CD14-positive monocyte (primary cell): ENCODE measurements at regions not wholly inside any gene's neighbourhood (a gene's known extent, or its start where the extent isn't known, plus 50 kb on each side); places are given as distances from the start of the nearest gene placed in this dataset.

Source experiments
- DNase-seq, 3 donors: peaks; one replicate each; pipeline ENCODE4 v3.0.0-alpha.2; 2011 to 2022
- H2AFZ ChIP-seq: 2 replicates; pipeline ENCODE4 v1.6.0; 2012; ENCODE audit warnings: mild to moderate bottlenecking, low read depth, low read length, inconsistent platforms; ENCODE audit not compliant: insufficient read depth, poor library complexity, severe bottlenecking
- H3K27ac ChIP-seq, 2 donors: 1 replicate in 1 of 2; 2 replicates in 1 of 2; pipeline ENCODE4 v1.5.1; 2012 to 2013; ENCODE audit warnings: low read length in 2 of 2, control low read depth in 1 of 2, inconsistent platforms in 1 of 2, low read depth in 1 of 2, mild to moderate bottlenecking in 1 of 2
- H3K27me3 ChIP-seq, 2 donors: one replicate each; pipeline versions ENCODE4 v1.6.0 to v1.6.1; 2011 to 2013; ENCODE audit warnings: low read length in 2 of 2; ENCODE audit not compliant: control insufficient read depth in 2 of 2, insufficient read depth in 2 of 2
- H3K36me3 ChIP-seq, 2 donors: replicated peaks in 1 of 2; 1 replicate in 1 of 2; 2 replicates in 1 of 2; pipeline versions ENCODE4 v1.5.1 to v1.6.1; 2012 to 2013; ENCODE audit warnings: low read length in 2 of 2, control low read depth in 1 of 2, inconsistent platforms in 1 of 2, mild to moderate bottlenecking in 1 of 2; ENCODE audit not compliant: insufficient read depth in 2 of 2, control insufficient read depth in 1 of 2
- H3K4me1 ChIP-seq, 2 donors: 1 replicate in 1 of 2; 2 replicates in 1 of 2; pipeline versions ENCODE4 v1.5.1 to v1.6.1; 2012 to 2013; ENCODE audit warnings: low read length in 2 of 2, control low read depth in 1 of 2, inconsistent platforms in 1 of 2, mild to moderate bottlenecking in 1 of 2, moderate library complexity in 1 of 2; ENCODE audit not compliant: insufficient read depth in 2 of 2, control insufficient read depth in 1 of 2
- H3K4me2 ChIP-seq: replicated peaks from 2 replicates; pipeline ENCODE3; 2012; ENCODE audit warnings: low read length, moderate library complexity, mild to moderate bottlenecking; ENCODE audit not compliant: poor library complexity, severe bottlenecking; ENCODE audit errors: extremely low read depth
- H3K4me3 ChIP-seq, 3 experiments: fragments of 200-600 bp in 1 of 3; sonication (generic) in 1 of 3; replicated peaks in 1 of 3; 1 replicate in 2 of 3; 2 replicates in 1 of 3; pipeline ENCODE4 v1.5.1; 2011 to 2013; ENCODE audit warnings: low read length in 3 of 3, mild to moderate bottlenecking in 3 of 3, control low read depth in 2 of 3, low read depth in 2 of 3, inconsistent platforms in 1 of 3, moderate library complexity in 1 of 3
- H3K79me2 ChIP-seq: 2 replicates; pipeline ENCODE4 v1.6.0; 2012; ENCODE audit warnings: mild to moderate bottlenecking, control low read depth, inconsistent platforms, low read length, moderate library complexity; ENCODE audit not compliant: insufficient read depth
- H3K9ac ChIP-seq: 2 replicates; pipeline ENCODE4 v1.6.0; 2017; ENCODE audit warnings: low read length, mild to moderate bottlenecking; ENCODE audit not compliant: insufficient read depth, poor library complexity, severe bottlenecking
- H3K9me3 ChIP-seq, 2 donors: replicated peaks in 1 of 2; 1 replicate in 1 of 2; 2 replicates in 1 of 2; pipeline versions ENCODE4 v1.5.1 to v1.6.1; 2012 to 2013; ENCODE audit warnings: low read length in 2 of 2, control low read depth in 1 of 2; ENCODE audit not compliant: control insufficient read depth in 1 of 2, insufficient read depth in 1 of 2
- H4K20me1 ChIP-seq: 2 replicates; pipeline ENCODE4 v1.6.0; 2012; ENCODE audit warnings: mild to moderate bottlenecking, low read length, control low read depth, moderate library complexity; ENCODE audit not compliant: insufficient read depth
- H3K27ac Mint-ChIP-seq, 7 donors: one replicate each; pipeline ENCODE4 v1.8.0; 2020; ENCODE audit warnings: mild to moderate bottlenecking in 7 of 7, mixed read lengths in 7 of 7, moderate library complexity in 6 of 7, inconsistent platforms in 2 of 7
- H3K27me3 Mint-ChIP-seq, 3 donors: one replicate each; pipeline ENCODE4 v1.8.0; 2021 to 2022; ENCODE audit warnings: low read depth in 3 of 3, mild to moderate bottlenecking in 3 of 3, mixed read lengths in 3 of 3, moderate library complexity in 3 of 3, inconsistent platforms in 1 of 3
- H3K36me3 Mint-ChIP-seq, 2 donors: one replicate each; pipeline ENCODE4 v1.8.0; 2020; ENCODE audit warnings: mixed read lengths in 2 of 2, inconsistent platforms in 1 of 2, mild to moderate bottlenecking in 1 of 2
- H3K4me1 Mint-ChIP-seq: one replicate; pipeline ENCODE4 v1.8.0; 2020; ENCODE audit warnings: mild to moderate bottlenecking, mixed read lengths
- H3K4me3 Mint-ChIP-seq, 2 donors: one replicate each; pipeline ENCODE4 v1.8.0; 2020; ENCODE audit warnings: mild to moderate bottlenecking in 2 of 2, mixed read lengths in 2 of 2, moderate library complexity in 1 of 2
- H3K9me3 Mint-ChIP-seq, 7 donors: one replicate each; pipeline ENCODE4 v1.8.0; 2020 to 2022; ENCODE audit warnings: mixed read lengths in 7 of 7, mild to moderate bottlenecking in 6 of 7, moderate library complexity in 6 of 7, inconsistent platforms in 2 of 7
- WGBS: methylation state at CpG from one replicate; pipeline ENCODE4 v1.1.5; 2013; ENCODE audit warnings: missing lambda C conversion rate; ENCODE audit not compliant: insufficient coverage; 5-methylcytosine and 5-hydroxymethylcytosine counted together
- intact Hi-C, 2 donors: fragments of 100-400 bp; cut with micrococcal nuclease; formaldehyde crosslinking; loops; one replicate each; pipeline versions ENCODE4 v1.15.0 to v1.15.1; 2023
- TF ChIP-seq, protein P1 (sequence below): fragments of 200-600 bp; IDR thresholded peaks from one replicate; pipeline ENCODE4 v1.8.0; 2022; ENCODE audit warnings: antibody characterized with exemption, mild to moderate bottlenecking

DNA sequence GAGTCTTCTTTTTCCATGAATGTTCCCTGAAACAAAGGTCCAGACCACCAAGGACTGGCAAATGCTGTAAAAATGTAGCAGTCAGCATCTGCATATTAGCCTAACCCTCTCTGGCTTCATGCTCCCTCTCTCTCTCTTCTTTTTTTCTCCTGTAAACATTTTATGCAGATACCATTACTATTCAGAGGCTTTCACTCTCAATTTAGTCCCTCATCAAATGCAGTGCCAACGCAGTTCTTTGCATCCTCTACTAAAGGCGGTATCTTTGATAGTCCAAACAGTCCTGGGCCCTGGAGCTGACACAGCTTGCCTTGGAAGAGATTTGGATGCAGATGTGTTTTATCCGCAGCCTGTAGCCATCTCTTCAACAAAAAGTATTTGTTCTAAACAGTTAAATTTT is 167.1 kb upstream of the MMS22L start:
- TF ChIP-seq, protein P1, sequence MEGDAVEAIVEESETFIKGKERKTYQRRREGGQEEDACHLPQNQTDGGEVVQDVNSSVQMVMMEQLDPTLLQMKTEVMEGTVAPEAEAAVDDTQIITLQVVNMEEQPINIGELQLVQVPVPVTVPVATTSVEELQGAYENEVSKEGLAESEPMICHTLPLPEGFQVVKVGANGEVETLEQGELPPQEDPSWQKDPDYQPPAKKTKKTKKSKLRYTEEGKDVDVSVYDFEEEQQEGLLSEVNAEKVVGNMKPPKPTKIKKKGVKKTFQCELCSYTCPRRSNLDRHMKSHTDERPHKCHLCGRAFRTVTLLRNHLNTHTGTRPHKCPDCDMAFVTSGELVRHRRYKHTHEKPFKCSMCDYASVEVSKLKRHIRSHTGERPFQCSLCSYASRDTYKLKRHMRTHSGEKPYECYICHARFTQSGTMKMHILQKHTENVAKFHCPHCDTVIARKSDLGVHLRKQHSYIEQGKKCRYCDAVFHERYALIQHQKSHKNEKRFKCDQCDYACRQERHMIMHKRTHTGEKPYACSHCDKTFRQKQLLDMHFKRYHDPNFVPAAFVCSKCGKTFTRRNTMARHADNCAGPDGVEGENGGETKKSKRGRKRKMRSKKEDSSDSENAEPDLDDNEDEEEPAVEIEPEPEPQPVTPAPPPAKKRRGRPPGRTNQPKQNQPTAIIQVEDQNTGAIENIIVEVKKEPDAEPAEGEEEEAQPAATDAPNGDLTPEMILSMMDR = no peak
- Histone ChIP-seq H3K27me3 (peaks cover 0 to 2% of the 10 kb centered on the region in 2 donors), H3K4me3 (no peak overlapping the region), H3K4me2 (no peak overlapping the region), H3K36me3 (no peaks in the 10 kb centered on the region), H3K9ac (no peak overlapping the region), H3K4me1 (no peaks in the 10 kb centered on the region), H4K20me1 (no peaks in the 10 kb centered on the region), H2AFZ (no peak overlapping the region), H3K27ac (no peak overlapping the region), H3K9me3 (no peaks in the 10 kb centered on the region), H3K79me2 (no peaks in the 10 kb centered on the region)
- Mint-ChIP-seq H3K27me3 (peaks cover 0 to 3% (median 2%) of the 10 kb centered on the region in 3 donors), H3K36me3 (no peaks in the 10 kb centered on the region), H3K4me1 (no peaks in the 10 kb centered on the region), H3K9me3 (peaks cover 0 to 3% (median 1%) of the 10 kb centered on the region in 7 donors), H3K4me3 (no peak overlapping the region), H3K27ac (no peak overlapping the region)
- intact Hi-C loops = no loop called here
- WGBS = 40% methylated on average over 1 of the region's 3 CpGs
- no peak for DNase-seq

DNA sequence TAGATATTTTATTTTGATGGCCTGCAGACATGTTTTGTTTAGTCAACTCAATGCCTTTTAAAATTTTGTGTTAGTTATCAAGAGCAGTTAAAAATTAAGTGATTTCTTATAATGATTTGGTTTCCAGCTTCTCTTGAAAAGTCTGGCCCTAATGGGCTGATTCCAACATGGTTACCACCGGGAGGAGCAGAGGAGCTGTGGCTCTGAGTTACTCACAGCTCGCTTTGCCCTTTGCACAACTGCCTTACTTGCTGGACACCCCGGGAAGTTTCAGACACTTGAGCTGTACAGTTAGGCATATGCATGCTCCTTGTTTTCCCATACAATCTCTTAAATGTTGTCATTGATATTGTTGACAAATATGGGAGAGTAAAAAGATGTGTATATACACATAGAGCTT is 173.1 kb upstream of the MMS22L start:
- Mint-ChIP-seq H3K9me3 (peaks cover 0 to 1% (median 0%) of the 10 kb centered on the region in 7 donors), H3K4me3 (no peak overlapping the region), H3K36me3 (no peaks in the 10 kb centered on the region), H3K27me3 (no peaks in the 10 kb centered on the region), H3K4me1 (no peaks in the 10 kb centered on the region), H3K27ac (no peak overlapping the region)
- Histone ChIP-seq H3K27me3 (no peaks in the 10 kb centered on the region), H3K4me3 (no peak overlapping the region), H2AFZ (no peak overlapping the region), H4K20me1 (no peaks in the 10 kb centered on the region), H3K4me2 (no peak overlapping the region), H3K79me2 (no peaks in the 10 kb centered on the region), H3K9ac (no peak overlapping the region), H3K36me3 (no peaks in the 10 kb centered on the region), H3K4me1 (no peaks in the 10 kb centered on the region), H3K9me3 (no peaks in the 10 kb centered on the region), H3K27ac (no peak overlapping the region)
- TF ChIP-seq, protein P1 = no peak
- DNase-seq = no peak
- 50% methylated on average over 1 of the region's 3 CpGs for WGBS
- intact Hi-C loops = no loop called here
